SK-N-SH treated with all-trans-retinoic acid at 6 μM for 48 hours (cell line): ENCODE measurements at regions not wholly inside any gene's neighbourhood (a gene's known extent, or its start where the extent isn't known, plus 50 kb on each side); places are given as distances from the start of the nearest gene placed in this dataset.

ENCODE experiments used
- ATAC-seq: fragments of 200-7000 bp; cut with Tn5 transposase; 3 replicates; pipeline ENCODE4 v1.9.1; 2020; ENCODE audit warnings: mild to moderate bottlenecking, moderate library complexity
- BACH2 ChIP-seq: fragments of 250-450 bp; sonication (Bioruptor Pico); IDR thresholded peaks from 2 replicates; pipeline ENCODE4 v1.9.0; 2021; ENCODE audit warnings: mild to moderate bottlenecking, borderline replicate concordance
- CSDC2 ChIP-seq: fragments of 250-450 bp; sonication (Bioruptor Pico); IDR thresholded peaks from 2 replicates; pipeline ENCODE4 v1.5.0; 2020; ENCODE audit warnings: mild to moderate bottlenecking, moderate library complexity
- ESRRG ChIP-seq: fragments of 250-450 bp; sonication (Bioruptor Pico); IDR thresholded peaks from 2 replicates; pipeline ENCODE4 v1.6.1; 2021; ENCODE audit warnings: mild to moderate bottlenecking
- GLIS3 ChIP-seq: fragments of 250-450 bp; sonication (Bioruptor Pico); IDR thresholded peaks from 2 replicates; pipeline ENCODE4 v1.5.0; 2020; ENCODE audit warnings: mild to moderate bottlenecking, moderate library complexity
- ISL1 ChIP-seq: fragments of 250-450 bp; sonication (Bioruptor Pico); IDR thresholded peaks from 2 replicates; pipeline ENCODE4 v2.1.2; 2022; ENCODE audit warnings: mild to moderate bottlenecking, moderate library complexity
- OSR1 ChIP-seq: fragments of 250-450 bp; sonication (Bioruptor Pico); IDR thresholded peaks from 2 replicates; pipeline ENCODE4 v1.8.0; 2022; ENCODE audit warnings: moderate library complexity, mild to moderate bottlenecking, inconsistent platforms
- PPARA ChIP-seq: fragments of 250-450 bp; sonication (Bioruptor Pico); IDR thresholded peaks from 2 replicates; pipeline ENCODE4 v1.5.0; 2020; ENCODE audit warnings: mild to moderate bottlenecking, borderline replicate concordance
- SNAI2 ChIP-seq: fragments of 250-450 bp; sonication (Bioruptor Pico); IDR thresholded peaks from 2 replicates; pipeline ENCODE4 v1.5.0; 2020; ENCODE audit warnings: mild to moderate bottlenecking, moderate library complexity
- TCF4 ChIP-seq: fragments of 250-450 bp; sonication (Bioruptor Pico); IDR thresholded peaks from 2 replicates; pipeline ENCODE4 v1.8.0; 2021; ENCODE audit warnings: mild to moderate bottlenecking, moderate library complexity, borderline replicate concordance
- TOX ChIP-seq: fragments of 250-450 bp; sonication (Bioruptor Pico); IDR thresholded peaks from 2 replicates; pipeline ENCODE4 v1.8.0; 2021; ENCODE audit warnings: mild to moderate bottlenecking, moderate library complexity, borderline replicate concordance
- ZC3H10 ChIP-seq: fragments of 250-450 bp; sonication (Bioruptor Pico); IDR thresholded peaks from 2 replicates; pipeline ENCODE4 v1.5.1; 2021; ENCODE audit warnings: mild to moderate bottlenecking, moderate library complexity
- ZFP3 ChIP-seq: fragments of 250-450 bp; sonication (Bioruptor Pico); IDR thresholded peaks from 2 replicates; pipeline ENCODE4 v1.5.0; 2020; ENCODE audit warnings: mild to moderate bottlenecking, moderate library complexity
- ZFP30 ChIP-seq: fragments of 450-650 bp; formaldehyde crosslinking; IDR thresholded peaks from 2 replicates; pipeline ENCODE4 v1.5.0; 2022; ENCODE audit warnings: mild to moderate bottlenecking, moderate library complexity
- ZNF565 ChIP-seq: fragments of 450-650 bp; formaldehyde crosslinking; conservative IDR thresholded peaks from 2 replicates; pipeline ENCODE4 v1.5.0; 2020; ENCODE audit warnings: low read depth, mild to moderate bottlenecking, moderate library complexity
- ZNF70 ChIP-seq: fragments of 450-650 bp; formaldehyde crosslinking; IDR thresholded peaks from 2 replicates; pipeline ENCODE4 v1.5.0; 2020; ENCODE audit warnings: mild to moderate bottlenecking, moderate library complexity
- TF ChIP-seq, protein P1 (sequence below): fragments of 250-450 bp; sonication (Bioruptor Pico); IDR thresholded peaks from 2 replicates; pipeline ENCODE4 v1.8.0; 2020; ENCODE audit warnings: mild to moderate bottlenecking, moderate library complexity, borderline replicate concordance
- TF ChIP-seq, protein P2 (sequence below): fragments of 250-450 bp; sonication (Bioruptor Pico); IDR thresholded peaks from 2 replicates; pipeline ENCODE4 v1.5.0; 2020; ENCODE audit warnings: mild to moderate bottlenecking, moderate library complexity
- TF ChIP-seq, protein P3 (sequence below): fragments of 250-450 bp; sonication (Bioruptor Pico); IDR thresholded peaks from 2 replicates; pipeline ENCODE4 v1.5.1; 2021; ENCODE audit warnings: mild to moderate bottlenecking, moderate library complexity
- TF ChIP-seq, protein P4 (sequence below): fragments of 250-450 bp; sonication (Bioruptor Pico); IDR thresholded peaks from 2 replicates; pipeline ENCODE4 v1.5.1; 2020; ENCODE audit warnings: low read depth, mild to moderate bottlenecking, moderate library complexity
- TF ChIP-seq, protein P5 (sequence below): fragments of 250-450 bp; sonication (Bioruptor Pico); IDR thresholded peaks from 2 replicates; pipeline ENCODE4 v1.8.0; 2021; ENCODE audit warnings: low read depth, mild to moderate bottlenecking, moderate library complexity, borderline replicate concordance

DNA sequence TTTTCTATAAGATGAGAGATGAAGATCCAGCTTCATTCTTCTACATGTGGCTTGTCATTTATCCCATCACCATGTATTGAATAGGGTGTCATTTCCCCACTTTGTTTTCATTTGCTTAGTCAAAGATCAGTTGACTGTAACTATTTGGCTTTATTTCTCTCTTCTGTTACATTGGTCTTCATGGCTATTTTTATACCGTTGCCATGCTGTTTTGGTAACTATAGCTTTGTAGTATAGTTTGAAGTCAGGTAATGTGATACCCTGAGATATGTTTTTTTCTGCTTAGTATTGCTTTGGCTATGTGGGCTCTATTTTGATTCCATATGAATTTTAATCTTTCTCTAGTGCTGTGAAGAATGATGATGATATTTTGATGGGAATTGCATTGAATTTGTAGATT is 514.3 kb downstream of the GBA3 start:
- TF ChIP-seq SNAI2 (CRISPR knock-in tag) (no peak), BACH2 (CRISPR knock-in tag) (no peak), ZNF70 (CRISPR knock-in tag) (no peak), CSDC2 (CRISPR knock-in tag) (no peak), TCF4 (CRISPR knock-in tag) (no peak), ZC3H10 (CRISPR knock-in tag) (no peak), ZNF565 (CRISPR knock-in tag) (no peak), ZFP3 (no peak), PPARA (CRISPR knock-in tag) (no peak), ISL1 (no peak), ZFP30 (CRISPR knock-in tag) (no peak), GLIS3 (CRISPR knock-in tag) (no peak), ESRRG (no peak)
- TF ChIP-seq, protein P1, sequence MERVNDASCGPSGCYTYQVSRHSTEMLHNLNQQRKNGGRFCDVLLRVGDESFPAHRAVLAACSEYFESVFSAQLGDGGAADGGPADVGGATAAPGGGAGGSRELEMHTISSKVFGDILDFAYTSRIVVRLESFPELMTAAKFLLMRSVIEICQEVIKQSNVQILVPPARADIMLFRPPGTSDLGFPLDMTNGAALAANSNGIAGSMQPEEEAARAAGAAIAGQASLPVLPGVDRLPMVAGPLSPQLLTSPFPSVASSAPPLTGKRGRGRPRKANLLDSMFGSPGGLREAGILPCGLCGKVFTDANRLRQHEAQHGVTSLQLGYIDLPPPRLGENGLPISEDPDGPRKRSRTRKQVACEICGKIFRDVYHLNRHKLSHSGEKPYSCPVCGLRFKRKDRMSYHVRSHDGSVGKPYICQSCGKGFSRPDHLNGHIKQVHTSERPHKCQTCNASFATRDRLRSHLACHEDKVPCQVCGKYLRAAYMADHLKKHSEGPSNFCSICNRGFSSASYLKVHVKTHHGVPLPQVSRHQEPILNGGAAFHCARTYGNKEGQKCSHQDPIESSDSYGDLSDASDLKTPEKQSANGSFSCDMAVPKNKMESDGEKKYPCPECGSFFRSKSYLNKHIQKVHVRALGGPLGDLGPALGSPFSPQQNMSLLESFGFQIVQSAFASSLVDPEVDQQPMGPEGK, result no peak
- TF ChIP-seq, protein P2, sequence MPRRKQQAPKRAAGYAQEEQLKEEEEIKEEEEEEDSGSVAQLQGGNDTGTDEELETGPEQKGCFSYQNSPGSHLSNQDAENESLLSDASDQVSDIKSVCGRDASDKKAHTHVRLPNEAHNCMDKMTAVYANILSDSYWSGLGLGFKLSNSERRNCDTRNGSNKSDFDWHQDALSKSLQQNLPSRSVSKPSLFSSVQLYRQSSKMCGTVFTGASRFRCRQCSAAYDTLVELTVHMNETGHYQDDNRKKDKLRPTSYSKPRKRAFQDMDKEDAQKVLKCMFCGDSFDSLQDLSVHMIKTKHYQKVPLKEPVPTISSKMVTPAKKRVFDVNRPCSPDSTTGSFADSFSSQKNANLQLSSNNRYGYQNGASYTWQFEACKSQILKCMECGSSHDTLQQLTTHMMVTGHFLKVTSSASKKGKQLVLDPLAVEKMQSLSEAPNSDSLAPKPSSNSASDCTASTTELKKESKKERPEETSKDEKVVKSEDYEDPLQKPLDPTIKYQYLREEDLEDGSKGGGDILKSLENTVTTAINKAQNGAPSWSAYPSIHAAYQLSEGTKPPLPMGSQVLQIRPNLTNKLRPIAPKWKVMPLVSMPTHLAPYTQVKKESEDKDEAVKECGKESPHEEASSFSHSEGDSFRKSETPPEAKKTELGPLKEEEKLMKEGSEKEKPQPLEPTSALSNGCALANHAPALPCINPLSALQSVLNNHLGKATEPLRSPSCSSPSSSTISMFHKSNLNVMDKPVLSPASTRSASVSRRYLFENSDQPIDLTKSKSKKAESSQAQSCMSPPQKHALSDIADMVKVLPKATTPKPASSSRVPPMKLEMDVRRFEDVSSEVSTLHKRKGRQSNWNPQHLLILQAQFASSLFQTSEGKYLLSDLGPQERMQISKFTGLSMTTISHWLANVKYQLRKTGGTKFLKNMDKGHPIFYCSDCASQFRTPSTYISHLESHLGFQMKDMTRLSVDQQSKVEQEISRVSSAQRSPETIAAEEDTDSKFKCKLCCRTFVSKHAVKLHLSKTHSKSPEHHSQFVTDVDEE, result no peak
- TF ChIP-seq, protein P3, sequence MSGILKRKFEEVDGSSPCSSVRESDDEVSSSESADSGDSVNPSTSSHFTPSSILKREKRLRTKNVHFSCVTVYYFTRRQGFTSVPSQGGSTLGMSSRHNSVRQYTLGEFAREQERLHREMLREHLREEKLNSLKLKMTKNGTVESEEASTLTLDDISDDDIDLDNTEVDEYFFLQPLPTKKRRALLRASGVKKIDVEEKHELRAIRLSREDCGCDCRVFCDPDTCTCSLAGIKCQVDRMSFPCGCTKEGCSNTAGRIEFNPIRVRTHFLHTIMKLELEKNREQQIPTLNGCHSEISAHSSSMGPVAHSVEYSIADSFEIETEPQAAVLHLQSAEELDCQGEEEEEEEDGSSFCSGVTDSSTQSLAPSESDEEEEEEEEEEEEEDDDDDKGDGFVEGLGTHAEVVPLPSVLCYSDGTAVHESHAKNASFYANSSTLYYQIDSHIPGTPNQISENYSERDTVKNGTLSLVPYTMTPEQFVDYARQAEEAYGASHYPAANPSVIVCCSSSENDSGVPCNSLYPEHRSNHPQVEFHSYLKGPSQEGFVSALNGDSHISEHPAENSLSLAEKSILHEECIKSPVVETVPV (CRISPR knock-in tag), result no peak
- TF ChIP-seq, protein P4, sequence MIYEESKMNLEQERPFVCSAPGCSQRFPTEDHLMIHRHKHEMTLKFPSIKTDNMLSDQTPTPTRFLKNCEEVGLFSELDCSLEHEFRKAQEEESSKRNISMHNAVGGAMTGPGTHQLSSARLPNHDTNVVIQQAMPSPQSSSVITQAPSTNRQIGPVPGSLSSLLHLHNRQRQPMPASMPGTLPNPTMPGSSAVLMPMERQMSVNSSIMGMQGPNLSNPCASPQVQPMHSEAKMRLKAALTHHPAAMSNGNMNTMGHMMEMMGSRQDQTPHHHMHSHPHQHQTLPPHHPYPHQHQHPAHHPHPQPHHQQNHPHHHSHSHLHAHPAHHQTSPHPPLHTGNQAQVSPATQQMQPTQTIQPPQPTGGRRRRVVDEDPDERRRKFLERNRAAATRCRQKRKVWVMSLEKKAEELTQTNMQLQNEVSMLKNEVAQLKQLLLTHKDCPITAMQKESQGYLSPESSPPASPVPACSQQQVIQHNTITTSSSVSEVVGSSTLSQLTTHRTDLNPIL (CRISPR knock-in tag), result no peak
- TF ChIP-seq, protein P5, sequence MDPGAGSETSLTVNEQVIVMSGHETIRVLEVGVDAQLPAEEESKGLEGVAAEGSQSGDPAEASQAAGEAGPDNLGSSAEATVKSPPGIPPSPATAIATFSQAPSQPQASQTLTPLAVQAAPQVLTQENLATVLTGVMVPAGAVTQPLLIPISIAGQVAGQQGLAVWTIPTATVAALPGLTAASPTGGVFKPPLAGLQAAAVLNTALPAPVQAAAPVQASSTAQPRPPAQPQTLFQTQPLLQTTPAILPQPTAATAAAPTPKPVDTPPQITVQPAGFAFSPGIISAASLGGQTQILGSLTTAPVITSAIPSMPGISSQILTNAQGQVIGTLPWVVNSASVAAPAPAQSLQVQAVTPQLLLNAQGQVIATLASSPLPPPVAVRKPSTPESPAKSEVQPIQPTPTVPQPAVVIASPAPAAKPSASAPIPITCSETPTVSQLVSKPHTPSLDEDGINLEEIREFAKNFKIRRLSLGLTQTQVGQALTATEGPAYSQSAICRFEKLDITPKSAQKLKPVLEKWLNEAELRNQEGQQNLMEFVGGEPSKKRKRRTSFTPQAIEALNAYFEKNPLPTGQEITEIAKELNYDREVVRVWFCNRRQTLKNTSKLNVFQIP (CRISPR knock-in tag), result no peak
- ATAC-seq, result no peak

DNA sequence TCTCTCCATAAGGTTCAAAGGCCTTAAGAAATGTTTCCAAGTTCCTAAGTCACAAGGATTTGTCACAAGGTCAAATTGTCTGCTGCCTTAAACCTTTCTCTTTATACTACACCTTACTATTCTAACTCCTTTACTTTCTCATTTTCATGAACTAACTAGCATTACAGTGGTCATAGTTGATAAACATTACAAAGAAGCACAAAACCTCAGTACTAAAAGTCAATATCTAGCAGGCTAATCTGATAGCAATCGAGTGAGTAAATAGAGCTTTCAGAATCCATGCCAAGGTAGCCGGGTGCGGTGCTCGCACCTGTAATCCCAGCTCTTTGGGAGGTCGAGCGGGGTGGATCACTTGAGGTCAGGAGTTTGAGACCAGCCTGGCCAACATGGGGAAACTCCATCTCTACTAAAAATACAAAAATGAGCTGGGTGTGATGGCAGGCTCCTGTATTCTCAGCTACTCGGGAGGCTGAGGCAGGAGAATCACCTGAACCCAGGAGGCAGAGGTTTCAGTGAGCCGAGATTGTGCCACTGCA is 510.0 kb downstream of the GBA3 start:
- TF ChIP-seq, protein P5 (CRISPR knock-in tag), result no peak
- no peak for TF ChIP-seq SNAI2 (CRISPR knock-in tag)
- no peak for TF ChIP-seq ESRRG
- no peak for TF ChIP-seq TOX (CRISPR knock-in tag)
- TF ChIP-seq, all 23 proteins: peak for 0
- ATAC-seq, result no peak

DNA sequence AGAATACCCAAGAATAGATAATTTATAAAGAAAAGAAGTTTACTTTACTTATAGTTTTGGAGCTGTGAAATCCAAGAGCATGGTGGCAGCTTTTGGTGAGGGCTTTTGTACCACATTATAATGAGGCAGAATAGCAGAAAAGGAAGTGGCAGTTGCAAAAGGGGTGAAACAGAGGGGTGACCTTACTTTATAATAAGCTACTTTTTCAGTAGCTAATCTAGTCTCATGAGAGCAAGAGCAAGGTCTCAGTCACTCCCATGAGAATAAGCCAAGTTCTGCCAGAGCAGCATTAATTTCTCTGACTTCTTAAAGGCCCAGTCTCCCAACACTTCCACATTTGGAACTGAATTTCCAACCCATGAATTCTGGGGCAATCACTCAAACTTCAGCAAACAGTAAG is 502.0 kb downstream of the GBA3 start:
- TF ChIP-seq ISL1 (no peak), OSR1 (CRISPR knock-in tag) (no peak), ZC3H10 (CRISPR knock-in tag) (no peak), ZFP3 (no peak)
- TF ChIP-seq, protein P3 (CRISPR knock-in tag), result no peak
- TF ChIP-seq, all 23 proteins: peak for 0

More for the DNA sequence above, 502.0 kb downstream of the GBA3 start:
- ATAC-seq, result no peak
